Neural progenitor cell (in vitro differentiated cells): ENCODE measurements at regions not wholly inside any gene's neighbourhood (a gene's known extent, or its start where the extent isn't known, plus 50 kb on each side); places are given as distances from the start of the nearest gene placed in this dataset.
A peak's percentile ranks its signal among the peaks of the same experiment; 100 is the strongest.

Experiments
- DNase-seq: peaks from one replicate; pipeline ENCODE4 v3.0.0-alpha.2; 2016; ENCODE audit warnings: low spot score
- H2AFZ ChIP-seq: fragments of 200-600 bp; sonication (generic); replicated peaks from 2 replicates; pipeline ENCODE4 v1.6.1; 2016; ENCODE audit warnings: antibody characterized with exemption
- H3F3A ChIP-seq: fragments of 200-600 bp; sonication (generic); 2 replicates; pipeline ENCODE4 v1.6.1; 2016; ENCODE audit warnings: antibody characterized with exemption, low read depth
- H3K27ac ChIP-seq: fragments of 200-600 bp; sonication (generic); 2 replicates; pipeline ENCODE4 v1.5.1; 2016; ENCODE audit warnings: mild to moderate bottlenecking
- H3K27me3 ChIP-seq: fragments of 200-600 bp; sonication (generic); 2 replicates; pipeline ENCODE4 v1.6.1; 2016; ENCODE audit warnings: mild to moderate bottlenecking, moderate library complexity
- H3K36me3 ChIP-seq: fragments of 200-600 bp; sonication (generic); 2 replicates; pipeline ENCODE4 v1.5.1; 2016
- H3K4me1 ChIP-seq: fragments of 200-600 bp; sonication (generic); 2 replicates; pipeline ENCODE4 v1.6.1; 2016; ENCODE audit warnings: mixed run types
- H3K4me2 ChIP-seq: fragments of 200-600 bp; sonication (generic); 2 replicates; pipeline ENCODE4 v1.6.1; 2016
- H3K4me3 ChIP-seq: fragments of 200-600 bp; sonication (generic); 2 replicates; pipeline ENCODE4 v1.5.1; 2016
- H3K79me2 ChIP-seq: fragments of 200-600 bp; sonication (generic); 2 replicates; pipeline ENCODE4 v1.6.1; 2016; ENCODE audit warnings: low read depth
- H3K9ac ChIP-seq: fragments of 200-600 bp; sonication (generic); 2 replicates; pipeline ENCODE4 v1.6.1; 2016
- H3K9me3 ChIP-seq: fragments of 200-600 bp; sonication (generic); 2 replicates; pipeline ENCODE4 v1.5.1; 2016; ENCODE audit warnings: low read depth
- H4K20me1 ChIP-seq: fragments of 200-600 bp; sonication (generic); 2 replicates; pipeline ENCODE4 v1.6.1; 2016; ENCODE audit warnings: low read depth
- H3K27ac Mint-ChIP-seq: 3 replicates; pipeline ENCODE4 v1.8.0; 2021; ENCODE audit warnings: mixed read lengths
- H3K27me3 Mint-ChIP-seq: 2 replicates; pipeline ENCODE4 v1.8.0; 2022; ENCODE audit warnings: low read depth, mild to moderate bottlenecking, inconsistent platforms, moderate library complexity, mixed read lengths; ENCODE audit not compliant: insufficient read depth
- H3K36me3 Mint-ChIP-seq: 3 replicates; pipeline ENCODE4 v1.8.0; 2021; ENCODE audit warnings: mixed read lengths
- H3K4me1 Mint-ChIP-seq: 3 replicates; pipeline ENCODE4 v1.8.0; 2021; ENCODE audit warnings: mixed read lengths
- H3K4me3 Mint-ChIP-seq: 3 replicates; pipeline ENCODE4 v1.8.0; 2021; ENCODE audit warnings: mild to moderate bottlenecking, moderate library complexity, mixed read lengths
- H3K9me3 Mint-ChIP-seq: 3 replicates; pipeline ENCODE4 v1.8.0; 2020; ENCODE audit warnings: mixed read lengths
- EZH2 ChIP-seq: fragments of 200-600 bp; sonication (generic); IDR thresholded peaks from 2 replicates; pipeline ENCODE4 v1.6.1; 2017; ENCODE audit warnings: antibody characterized with exemption, mild to moderate bottlenecking, moderate library complexity
- EZH2phosphoT487 ChIP-seq: fragments of 200-600 bp; sonication (generic); IDR thresholded peaks from 2 replicates; pipeline ENCODE4 v1.6.1; 2017; ENCODE audit warnings: antibody characterized with exemption
- TF ChIP-seq, protein P1 (sequence below): fragments of 200-600 bp; sonication (generic); IDR thresholded peaks from 2 replicates; pipeline ENCODE4 v1.5.1; 2017; ENCODE audit warnings: antibody characterized with exemption, mild to moderate bottlenecking

GRCh38 chr6:167407239-167408064 lies 82.6 kb downstream of the TTLL2 start:
- no peak for DNase-seq
- no peaks in the 10 kb centered on the region for H3K9me3 Mint-ChIP-seq
- H4K20me1 ChIP-seq: no peaks in the 10 kb centered on the region
- H3K4me1 ChIP-seq: no peaks in the 10 kb centered on the region
- H3K4me1 Mint-ChIP-seq: peaks cover 16% of the 10 kb centered on the region
- TF ChIP-seq, protein P1, sequence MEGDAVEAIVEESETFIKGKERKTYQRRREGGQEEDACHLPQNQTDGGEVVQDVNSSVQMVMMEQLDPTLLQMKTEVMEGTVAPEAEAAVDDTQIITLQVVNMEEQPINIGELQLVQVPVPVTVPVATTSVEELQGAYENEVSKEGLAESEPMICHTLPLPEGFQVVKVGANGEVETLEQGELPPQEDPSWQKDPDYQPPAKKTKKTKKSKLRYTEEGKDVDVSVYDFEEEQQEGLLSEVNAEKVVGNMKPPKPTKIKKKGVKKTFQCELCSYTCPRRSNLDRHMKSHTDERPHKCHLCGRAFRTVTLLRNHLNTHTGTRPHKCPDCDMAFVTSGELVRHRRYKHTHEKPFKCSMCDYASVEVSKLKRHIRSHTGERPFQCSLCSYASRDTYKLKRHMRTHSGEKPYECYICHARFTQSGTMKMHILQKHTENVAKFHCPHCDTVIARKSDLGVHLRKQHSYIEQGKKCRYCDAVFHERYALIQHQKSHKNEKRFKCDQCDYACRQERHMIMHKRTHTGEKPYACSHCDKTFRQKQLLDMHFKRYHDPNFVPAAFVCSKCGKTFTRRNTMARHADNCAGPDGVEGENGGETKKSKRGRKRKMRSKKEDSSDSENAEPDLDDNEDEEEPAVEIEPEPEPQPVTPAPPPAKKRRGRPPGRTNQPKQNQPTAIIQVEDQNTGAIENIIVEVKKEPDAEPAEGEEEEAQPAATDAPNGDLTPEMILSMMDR: no peak
- no peak for TF ChIP-seq EZH2
- no peak for TF ChIP-seq EZH2phosphoT487
- no peaks in the 10 kb centered on the region for H3F3A ChIP-seq
- H3K27ac ChIP-seq: no peak overlapping the region
- H3K4me3 ChIP-seq: no peak overlapping the region
- H2AFZ ChIP-seq: no peak overlapping the region
- no peaks in the 10 kb centered on the region for H3K36me3 ChIP-seq
- H3K27me3 ChIP-seq: no peaks in the 10 kb centered on the region
- H3K4me2 ChIP-seq: no peak overlapping the region
- H3K9me3 ChIP-seq: no peaks in the 10 kb centered on the region
- H3K9ac ChIP-seq: no peak overlapping the region
- H3K36me3 Mint-ChIP-seq: no peaks in the 10 kb centered on the region
- H3K4me3 Mint-ChIP-seq: no peak overlapping the region
- peak overlapping the region; percentile 82 for H3K27ac Mint-ChIP-seq
- no peaks in the 10 kb centered on the region for H3K79me2 ChIP-seq
- H3K27me3 Mint-ChIP-seq: peaks cover 8% of the 10 kb centered on the region

DNA sequence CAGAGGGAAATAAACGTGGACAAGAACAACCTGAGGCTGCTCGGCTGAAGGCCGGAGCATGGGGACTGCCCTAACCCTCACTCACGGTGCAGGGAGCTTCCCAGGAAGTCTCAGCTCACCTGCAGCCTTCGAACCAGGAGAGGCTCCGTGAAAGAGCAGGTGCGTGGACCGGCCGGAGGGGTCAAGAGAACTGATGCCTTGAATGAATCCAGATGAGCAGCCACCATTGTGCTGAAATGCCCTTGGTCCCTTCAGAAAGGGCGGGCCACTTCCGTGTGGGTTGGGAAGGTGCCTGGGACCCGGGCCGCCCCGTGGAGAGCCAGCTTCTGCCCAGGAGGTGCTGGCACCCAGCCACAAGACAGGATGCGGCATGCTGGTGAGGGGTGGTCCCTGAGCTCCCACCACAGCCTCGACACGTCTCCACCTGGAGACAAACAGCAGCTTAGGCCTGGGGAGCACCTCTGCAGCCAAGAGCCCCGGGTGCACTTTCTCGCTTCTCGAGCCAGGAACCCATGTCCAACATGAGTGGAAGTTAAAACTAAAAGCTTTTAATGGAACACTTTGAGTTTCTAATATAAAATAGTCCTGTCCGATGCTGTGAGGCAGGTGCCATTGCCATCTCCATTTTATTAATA lies 83.5 kb downstream of the TTLL2 start:
- Mint-ChIP-seq H3K27ac (no peak overlapping the region), H3K4me1 (peaks cover 16% of the 10 kb centered on the region), H3K27me3 (peaks cover 8% of the 10 kb centered on the region), H3K9me3 (no peaks in the 10 kb centered on the region), H3K36me3 (no peaks in the 10 kb centered on the region), H3K4me3 (no peak overlapping the region)
- Histone ChIP-seq H3K27ac (no peak overlapping the region), H3K79me2 (no peaks in the 10 kb centered on the region), H3K4me1 (no peaks in the 10 kb centered on the region), H3F3A (no peaks in the 10 kb centered on the region), H3K4me2 (no peak overlapping the region), H3K27me3 (no peaks in the 10 kb centered on the region), H3K4me3 (no peak overlapping the region), H2AFZ (no peak overlapping the region), H3K9me3 (no peaks in the 10 kb centered on the region), H3K36me3 (no peaks in the 10 kb centered on the region), H3K9ac (no peak overlapping the region), H4K20me1 (no peaks in the 10 kb centered on the region)
- TF ChIP-seq EZH2phosphoT487 (no peak), EZH2 (no peak)
- TF ChIP-seq, protein P1: no peak
- DNase-seq: no peak

DNA sequence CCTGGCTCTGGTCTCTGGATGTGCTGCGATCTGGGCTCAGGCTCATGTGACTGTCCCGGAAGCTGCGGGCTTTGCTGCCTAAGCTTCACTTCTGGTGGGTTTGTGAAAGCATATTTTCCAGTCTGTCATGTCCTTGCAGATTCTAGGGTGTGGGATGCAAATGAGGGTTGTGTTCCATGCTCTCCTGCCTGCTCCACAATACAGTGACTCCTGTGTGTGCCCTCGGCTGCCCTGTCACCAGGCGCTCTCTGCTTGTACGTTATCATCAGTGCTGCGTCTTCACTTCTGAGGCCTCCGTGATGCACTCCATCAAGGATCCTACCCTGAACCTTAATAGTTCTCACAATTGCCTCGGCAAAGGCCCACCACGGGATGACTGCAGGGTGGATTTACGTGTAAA lies 84.2 kb downstream of the TTLL2 start:
- no peak for DNase-seq
- Mint-ChIP-seq H3K4me1 (peaks cover 16% of the 10 kb centered on the region), H3K36me3 (no peaks in the 10 kb centered on the region), H3K4me3 (no peak overlapping the region), H3K9me3 (no peaks in the 10 kb centered on the region), H3K27ac (peak overlapping the region; percentile 78), H3K27me3 (peaks cover 8% of the 10 kb centered on the region)
- Histone ChIP-seq H3K79me2 (no peaks in the 10 kb centered on the region), H3K4me2 (no peak overlapping the region), H3K9me3 (no peaks in the 10 kb centered on the region), H3K9ac (no peak overlapping the region), H3K4me1 (no peaks in the 10 kb centered on the region), H3K4me3 (no peak overlapping the region), H4K20me1 (no peaks in the 10 kb centered on the region), H3K27ac (no peak overlapping the region), H3K36me3 (no peaks in the 10 kb centered on the region), H3K27me3 (no peaks in the 10 kb centered on the region), H3F3A (no peaks in the 10 kb centered on the region), H2AFZ (no peak overlapping the region)
- no peak for TF ChIP-seq EZH2phosphoT487
- TF ChIP-seq, protein P1: no peak
- TF ChIP-seq EZH2: no peak
